Limb (tissue), 2 donors: ENCODE measurements at regions not wholly inside any gene's neighbourhood (a gene's known extent, or its start where the extent isn't known, plus 50 kb on each side); places are given as distances from the start of the nearest gene placed in this dataset.

ENCODE experiments used
- DNase-seq, 2 donors: peaks; one replicate each; pipeline ENCODE4 v3.0.0-alpha.2; 2016; ENCODE audit errors: extremely low spot score in 2 of 2

GRCh38 chr17:77907497-77908461, 50.7 kb upstream of the TNRC6C start:
- no peak for DNase-seq

- no peak for DNase-seq
These were observed 50.0 kb upstream of the TNRC6C start for GRCh38 chr17:77908501-77908900.
